ENCODE measurements at regions not wholly inside any gene's neighbourhood (a gene's known extent, or its start where the extent isn't known, plus 50 kb on each side); places are given as distances from the start of the nearest gene placed in this dataset.

GRCh38 chr1:221517961-221518360 lies 223.9 kb downstream of the DUSP10 start:
- ATAC-seq = no peak
- TF ChIP-seq ZC3H10 (CRISPR knock-in tag; IDR thresholded peaks at IDR 0.05) (no peak), CSDC2 (CRISPR knock-in tag; IDR thresholded peaks at IDR 0.05) (no peak), CSRNP3 (CRISPR knock-in tag; IDR thresholded peaks at IDR 0.05) (no peak), BACH2 (CRISPR knock-in tag; IDR thresholded peaks at IDR 0.05; ENCODE audit: borderline replicate concordance) (no peak), SNAI2 (CRISPR knock-in tag; IDR thresholded peaks at IDR 0.05) (no peak), ZNF8 (CRISPR knock-in tag; IDR thresholded peaks at IDR 0.05) (no peak), PPARA (CRISPR knock-in tag; IDR thresholded peaks at IDR 0.05; ENCODE audit: borderline replicate concordance) (no peak), PATZ1 (CRISPR knock-in tag; IDR thresholded peaks at IDR 0.05; ENCODE audit: borderline replicate concordance) (no peak), GLIS3 (CRISPR knock-in tag; IDR thresholded peaks at IDR 0.05) (no peak), TSHZ2 (CRISPR knock-in tag; IDR thresholded peaks at IDR 0.05) (no peak), ARNTL (CRISPR knock-in tag; IDR thresholded peaks at IDR 0.05; ENCODE audit: borderline replicate concordance, low read depth) (no peak), TOX (CRISPR knock-in tag; IDR thresholded peaks at IDR 0.05; ENCODE audit: borderline replicate concordance) (no peak)

- TF ChIP-seq ZNF8 (CRISPR knock-in tag; IDR thresholded peaks at IDR 0.05) (no peak), ZNF565 (CRISPR knock-in tag; conservative IDR thresholded peaks at IDR 0.05; ENCODE audit: low read depth) (no peak), RARB (CRISPR knock-in tag; IDR thresholded peaks at IDR 0.05) (no peak), CSRNP3 (CRISPR knock-in tag; IDR thresholded peaks at IDR 0.05) (no peak), ESRRG (CRISPR knock-in tag; IDR thresholded peaks at IDR 0.05) (no peak), OSR1 (CRISPR knock-in tag; IDR thresholded peaks at IDR 0.05) (no peak), ZFP30 (CRISPR knock-in tag; IDR thresholded peaks at IDR 0.05) (no peak), POU6F1 (CRISPR knock-in tag; IDR thresholded peaks at IDR 0.05; ENCODE audit: borderline replicate concordance, low read depth) (no peak), PPARA (CRISPR knock-in tag; IDR thresholded peaks at IDR 0.05; ENCODE audit: borderline replicate concordance) (no peak), CREB5 (CRISPR knock-in tag; IDR thresholded peaks at IDR 0.05; ENCODE audit: low read depth) (no peak), TSHZ2 (CRISPR knock-in tag; IDR thresholded peaks at IDR 0.05) (no peak), PATZ1 (CRISPR knock-in tag; IDR thresholded peaks at IDR 0.05; ENCODE audit: borderline replicate concordance) (no peak), TOX (CRISPR knock-in tag; IDR thresholded peaks at IDR 0.05; ENCODE audit: borderline replicate concordance) (no peak)
- ATAC-seq = no peak
These were observed 221.6 kb downstream of the DUSP10 start for GRCh38 chr1:221520250-221520649.
